Keratinocyte (primary cell): ENCODE measurements at regions not wholly inside any gene's neighbourhood (a gene's known extent, or its start where the extent isn't known, plus 50 kb on each side); places are given as distances from the start of the nearest gene placed in this dataset.

Experiments
- DNase-seq: peaks from one replicate; pipeline ENCODE4 v3.0.0-alpha.2; 2011; ENCODE audit warnings: low read depth, missing footprints, low spot score
- FAIRE-seq: peaks from 2 replicates; lab custom pipeline; 2011; peaks lifted over from hg19 to GRCh38; lab: Jason Lieb, UNC
- H2AFZ ChIP-seq: 2 replicates; pipeline ENCODE4 v1.6.0; 2012; ENCODE audit warnings: low read length, control low read depth, inconsistent platforms; ENCODE audit not compliant: control insufficient read depth
- H3K27ac ChIP-seq: 2 replicates; pipeline ENCODE4 v1.5.1; 2011; ENCODE audit warnings: low read length; ENCODE audit not compliant: control insufficient read depth, insufficient read depth
- H3K27me3 ChIP-seq: 3 replicates; pipeline ENCODE4 v1.6.0; 2011; ENCODE audit warnings: low read length; ENCODE audit not compliant: control insufficient read depth, insufficient read depth; ENCODE audit errors: extremely low read depth
- H3K36me3 ChIP-seq, 2 experiments: 2 replicates in 1 of 2; 3 replicates in 1 of 2; pipeline ENCODE4 v1.5.1; 2011; ENCODE audit warnings: low read length in 2 of 2, mild to moderate bottlenecking in 1 of 2; ENCODE audit not compliant: control insufficient read depth in 2 of 2, insufficient read depth in 2 of 2; ENCODE audit errors: extremely low read depth in 1 of 2
- H3K4me1 ChIP-seq: 3 replicates; pipeline ENCODE4 v1.5.1; 2011; ENCODE audit warnings: low read length; ENCODE audit not compliant: control insufficient read depth, insufficient read depth; ENCODE audit errors: extremely low read depth
- H3K4me2 ChIP-seq: 3 replicates; pipeline ENCODE4 v1.6.0; 2011; ENCODE audit warnings: low read depth, low read length; ENCODE audit not compliant: control insufficient read depth, insufficient read depth; ENCODE audit errors: extremely low read depth
- H3K4me3 ChIP-seq, 3 experiments: fragments of 200-600 bp in 1 of 3; sonication (generic) in 1 of 3; 2 replicates in 2 of 3; 3 replicates in 1 of 3; pipeline ENCODE4 v1.5.1; 2011 to 2016; ENCODE audit warnings: low read length in 3 of 3, mild to moderate bottlenecking in 3 of 3, control low read depth in 2 of 3, inconsistent platforms in 1 of 3, low read depth in 1 of 3, mixed read lengths in 1 of 3, mixed run types in 1 of 3, moderate library complexity in 1 of 3; ENCODE audit not compliant: control insufficient read depth in 2 of 3, insufficient read depth in 2 of 3; ENCODE audit errors: extremely low read depth in 1 of 3
- H3K79me2 ChIP-seq: 2 replicates; pipeline ENCODE4 v1.6.0; 2012; ENCODE audit warnings: low read length; ENCODE audit not compliant: control insufficient read depth, insufficient read depth
- H3K9ac ChIP-seq: 3 replicates; pipeline ENCODE4 v1.6.0; 2011; ENCODE audit warnings: low read length; ENCODE audit not compliant: control insufficient read depth, insufficient read depth; ENCODE audit errors: extremely low read depth
- H3K9me1 ChIP-seq: 3 replicates; pipeline ENCODE4 v1.6.0; 2011; ENCODE audit warnings: low read length; ENCODE audit not compliant: control insufficient read depth, insufficient read depth; ENCODE audit errors: extremely low read depth
- H3K9me3 ChIP-seq: 2 replicates; pipeline ENCODE4 v1.5.1; 2012; ENCODE audit warnings: low read depth, low read length; ENCODE audit not compliant: control insufficient read depth
- H4K20me1 ChIP-seq: 3 replicates; pipeline ENCODE4 v1.6.0; 2011; ENCODE audit warnings: low read length; ENCODE audit not compliant: control insufficient read depth, insufficient read depth; ENCODE audit errors: extremely low read depth
- CTCF ChIP-seq, 3 experiments: IDR thresholded peaks in 1 of 3; conservative IDR thresholded peaks in 1 of 3; optimal IDR thresholded peaks in 1 of 3; 2 replicates in 2 of 3; 3 replicates in 1 of 3; pipeline versions ENCODE3 to v1.5.1; 2011; ENCODE audit warnings: low read length in 3 of 3, mild to moderate bottlenecking in 3 of 3, moderate library complexity in 2 of 3, control low read depth in 1 of 3, inconsistent platforms in 1 of 3; ENCODE audit not compliant: insufficient read depth in 2 of 3; ENCODE audit errors: extremely low read depth in 1 of 3
- EZH2 ChIP-seq: IDR thresholded peaks from one replicate; pipeline ENCODE4 v1.6.1; 2012; ENCODE audit warnings: inconsistent platforms, mild to moderate bottlenecking, low read length, moderate library complexity
- dilution Hi-C: fragments of 300-500 bp; cut with MboI; formaldehyde crosslinking; loops from one replicate; pipeline ENCODE4 v1.7.0; 2020; ENCODE audit warnings: low sequenced_read_pairs; ENCODE audit not compliant: extremely low pct_ligation_motif_present

GRCh38 chr18:56245866-56246580 is 392.4 kb downstream of the TXNL1 start:
- Histone ChIP-seq H3K9me3 (no peaks in the 10 kb centered on the region), H3K27me3 (no peaks in the 10 kb centered on the region), H3K4me2 (no peak overlapping the region), H3K9me1 (no peaks in the 10 kb centered on the region), H3K79me2 (no peaks in the 10 kb centered on the region), H3K4me3 (no peak overlapping the region), H2AFZ (no peak overlapping the region), H3K36me3 (no peaks in the 10 kb centered on the region), H3K4me1 (no peaks in the 10 kb centered on the region), H3K9ac (no peak overlapping the region), H4K20me1 (no peaks in the 10 kb centered on the region), H3K27ac (no peak overlapping the region)
- FAIRE-seq = no peak
- no peak for DNase-seq
- TF ChIP-seq CTCF (optimal IDR thresholded peaks at IDR 0.05 in 1 of 3, IDR thresholded peaks at IDR 0.05 in 1 of 3, conservative IDR thresholded peaks at IDR 0.05 in 1 of 3; ENCODE audit: extremely low read depth in 1 of 3, insufficient read depth in 2 of 3, low read length in 3 of 3) (no peak), EZH2 (no peak)
- dilution Hi-C loops = no loop called here

GRCh38 chr18:56240405-56240804 is 398.0 kb downstream of the TXNL1 start:
- Histone ChIP-seq H3K9ac (no peak overlapping the region), H3K27me3 (no peaks in the 10 kb centered on the region), H4K20me1 (no peaks in the 10 kb centered on the region), H3K9me3 (no peaks in the 10 kb centered on the region), H3K27ac (no peak overlapping the region), H3K4me1 (no peaks in the 10 kb centered on the region), H3K4me2 (no peak overlapping the region), H2AFZ (no peak overlapping the region), H3K79me2 (no peaks in the 10 kb centered on the region), H3K9me1 (no peaks in the 10 kb centered on the region), H3K36me3 (no peaks in the 10 kb centered on the region), H3K4me3 (no peak overlapping the region)
- dilution Hi-C loops = no loop called here
- FAIRE-seq = no peak
- TF ChIP-seq CTCF (optimal IDR thresholded peaks at IDR 0.05 in 1 of 3, IDR thresholded peaks at IDR 0.05 in 1 of 3, conservative IDR thresholded peaks at IDR 0.05 in 1 of 3; ENCODE audit: extremely low read depth in 1 of 3, insufficient read depth in 2 of 3, low read length in 3 of 3) = no peak
- TF ChIP-seq EZH2 = no peak
- DNase-seq = no peak
